HG03354 (cell line): ENCODE measurements at regions not wholly inside any gene's neighbourhood (a gene's known extent, or its start where the extent isn't known, plus 50 kb on each side); places are given as distances from the start of the nearest gene placed in this dataset.

ENCODE experiments used
- ATAC-seq: cut with Tn5 transposase; IDR thresholded peaks from one replicate; pipeline ENCODE4 v1.9.1; 2021; ENCODE audit warnings: mild to moderate bottlenecking; ENCODE audit not compliant: unreplicated experiment, poor library complexity, severe bottlenecking

DNA sequence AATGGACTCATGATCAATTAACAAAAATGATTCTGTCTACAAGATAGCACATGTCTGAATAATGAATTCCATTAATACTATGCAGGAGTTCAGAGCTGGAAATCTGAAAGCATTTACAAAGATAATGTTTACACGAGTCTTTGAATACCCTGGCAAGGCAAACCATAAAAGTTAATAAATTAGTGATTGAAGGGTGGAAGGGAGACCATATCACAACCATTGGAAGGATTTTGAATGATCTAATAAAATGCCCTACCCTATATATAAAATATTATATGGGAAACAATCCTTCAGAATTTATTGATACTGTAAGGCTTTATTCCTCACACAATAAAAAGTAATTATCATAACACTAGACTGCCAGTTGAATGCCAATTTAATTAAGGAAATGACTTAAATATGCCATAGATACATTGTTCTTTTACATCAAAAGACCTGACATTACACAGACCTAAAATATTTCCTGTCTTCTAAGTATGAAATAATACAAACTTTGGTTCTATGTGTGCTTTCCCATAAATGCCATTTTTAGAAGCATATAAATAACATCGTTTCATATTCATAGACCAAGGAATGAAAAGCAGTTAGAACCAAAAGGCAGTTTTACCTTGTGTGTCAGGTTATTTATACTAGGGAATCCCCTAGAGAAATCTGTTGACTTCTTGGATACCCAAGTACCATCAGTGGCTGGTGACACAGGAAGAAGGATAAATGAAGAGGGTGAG, 249.2 kb upstream of the MARCKS start:
- no peak for ATAC-seq

- ATAC-seq, result no peak
Observed at GRCh38 chr6:113610377-113610988, 246.7 kb upstream of the MARCKS start.

GRCh38 chr6:113616701-113617274, 240.4 kb upstream of the MARCKS start:
- no peak for ATAC-seq

DNA sequence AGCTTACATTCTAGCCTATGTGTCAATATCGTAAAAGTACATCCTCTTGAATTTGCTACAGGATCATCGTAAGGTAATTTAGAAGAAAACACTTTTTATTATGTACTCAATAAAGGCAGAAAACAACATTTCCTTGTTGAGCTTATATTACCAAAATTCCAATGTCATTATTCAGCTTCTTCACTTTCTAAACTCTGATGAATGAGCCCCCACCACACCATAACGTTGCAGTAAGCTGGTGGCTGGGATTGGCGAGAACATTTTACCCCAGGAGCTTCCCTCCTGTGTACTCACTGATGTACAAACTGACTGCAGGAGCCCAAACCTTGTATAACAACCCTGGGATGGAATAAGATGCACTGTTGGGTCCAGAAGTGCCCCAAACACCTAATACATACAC, 238.1 kb upstream of the MARCKS start:
- ATAC-seq, result no peak

GRCh38 chr6:113620386-113620785, 236.8 kb upstream of the MARCKS start:
- no peak for ATAC-seq

DNA sequence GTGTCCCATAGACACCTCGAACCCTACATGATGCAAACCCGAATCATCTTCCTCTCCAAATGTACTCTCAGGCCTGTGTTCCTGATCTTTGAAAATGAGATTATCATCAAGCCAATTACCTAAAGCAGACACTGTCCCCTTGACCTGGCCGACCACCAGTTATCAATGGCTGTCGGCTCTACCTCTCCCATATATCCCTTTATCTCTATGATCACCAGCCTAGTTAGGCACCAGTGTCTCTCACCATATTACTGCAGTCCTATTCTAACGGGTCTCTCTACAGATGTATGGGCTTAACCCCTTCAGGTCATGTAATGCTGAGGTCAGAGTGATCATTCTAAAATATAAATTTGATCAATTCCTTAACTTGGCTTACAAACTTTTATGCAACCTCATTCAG, 234.9 kb upstream of the MARCKS start:
- no peak for ATAC-seq

- ATAC-seq, result no peak
Observed at GRCh38 chr6:113623129-113623528, 234.0 kb upstream of the MARCKS start.

DNA sequence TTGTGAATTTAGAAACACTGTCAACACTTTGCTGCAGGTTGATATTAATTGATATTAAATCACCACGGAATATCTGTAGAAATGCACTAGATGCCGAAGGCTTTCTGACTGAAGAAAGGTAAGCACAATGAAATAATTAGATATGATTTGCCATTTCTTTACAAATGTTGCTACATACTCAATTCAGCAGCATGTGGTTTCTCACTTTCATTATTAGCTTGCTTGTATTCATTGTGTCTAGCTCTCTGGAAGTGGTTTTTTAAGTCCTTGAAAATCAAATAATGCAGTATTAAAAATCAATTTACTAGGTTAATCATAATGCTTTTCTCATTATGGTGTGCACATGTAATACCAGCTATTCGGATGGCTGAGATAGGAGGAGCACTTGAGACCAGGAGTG, 231.3 kb upstream of the MARCKS start:
- ATAC-seq, result peak; percentile 41

GRCh38 chr6:113626475-113626874, 230.7 kb upstream of the MARCKS start:
- ATAC-seq, result peak; percentile 26

GRCh38 chr6:113627480-113627879, 229.7 kb upstream of the MARCKS start:
- no peak for ATAC-seq

DNA sequence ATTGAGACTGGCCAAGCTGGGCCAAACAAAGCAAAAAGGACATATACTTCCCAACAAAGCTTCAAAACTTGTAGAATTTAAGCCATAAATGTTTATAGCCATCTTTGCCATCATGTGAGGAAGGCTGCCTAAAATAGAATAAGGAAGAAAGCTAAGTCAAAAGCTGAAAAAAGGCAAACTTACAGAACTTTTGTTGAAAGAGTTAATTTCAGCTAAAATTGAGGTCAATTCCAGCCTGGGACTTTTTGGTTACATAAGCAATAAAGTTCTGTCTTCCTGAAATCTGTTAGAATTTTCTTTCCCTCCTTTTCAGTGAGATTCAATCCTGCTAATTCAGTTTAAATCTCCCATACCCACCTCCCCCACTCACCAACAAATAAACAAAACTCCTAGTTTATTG, 227.9 kb upstream of the MARCKS start:
- no peak for ATAC-seq

GRCh38 chr6:113629975-113630737, 227.0 kb upstream of the MARCKS start:
- ATAC-seq, result peak; percentile 7

GRCh38 chr6:113630738-113631535, 226.2 kb upstream of the MARCKS start:
- peak; percentile 63 for ATAC-seq

DNA sequence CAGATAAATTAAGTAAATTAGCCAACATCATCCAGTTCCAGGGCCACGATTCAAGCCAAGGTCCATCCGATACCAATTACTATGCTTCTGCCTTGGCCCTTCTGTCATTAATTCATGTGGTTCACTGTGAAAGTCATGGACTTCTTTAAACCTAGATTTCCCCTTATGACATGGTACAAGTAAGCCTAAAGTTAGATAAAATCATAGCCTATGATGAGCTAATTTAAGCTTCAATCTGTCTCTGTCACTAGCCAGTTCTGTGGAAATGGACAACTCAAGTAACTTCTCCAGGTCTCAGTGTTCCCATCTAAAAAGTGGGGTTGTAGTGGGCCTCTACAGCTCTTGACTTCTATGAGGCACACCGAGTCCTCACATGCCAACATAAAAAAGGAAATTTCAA, 225.5 kb upstream of the MARCKS start:
- no peak for ATAC-seq

DNA sequence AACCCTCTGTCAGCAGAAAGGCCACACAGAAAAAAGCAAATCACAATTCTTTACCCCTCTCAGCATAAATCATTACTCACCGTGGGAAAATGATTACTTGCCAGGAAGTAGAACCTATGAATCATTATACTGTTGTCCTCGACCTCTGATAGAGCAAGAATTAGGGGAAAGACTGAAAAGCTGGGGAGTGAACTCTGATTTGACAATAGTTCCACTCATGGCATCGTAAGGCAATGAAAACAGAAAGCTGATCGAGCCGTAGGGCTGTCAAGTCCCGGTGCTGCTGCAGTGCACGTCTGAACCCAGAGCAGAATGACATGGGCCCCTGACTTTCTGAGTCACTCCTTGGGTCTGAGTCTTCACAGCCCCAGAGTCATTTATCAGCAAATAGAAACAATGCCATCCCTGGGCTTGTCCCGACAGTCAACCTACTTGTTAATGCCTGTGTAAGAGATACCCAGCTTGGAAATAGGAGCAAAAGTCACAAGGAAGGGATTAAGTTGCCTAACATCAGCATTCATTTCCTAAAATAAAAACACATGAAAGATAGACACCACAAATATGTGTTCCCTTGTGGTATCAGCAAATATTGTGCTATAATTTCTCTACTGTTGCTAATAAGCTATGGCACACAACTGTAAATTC, 224.8 kb upstream of the MARCKS start:
- peak; percentile 50 for ATAC-seq

DNA sequence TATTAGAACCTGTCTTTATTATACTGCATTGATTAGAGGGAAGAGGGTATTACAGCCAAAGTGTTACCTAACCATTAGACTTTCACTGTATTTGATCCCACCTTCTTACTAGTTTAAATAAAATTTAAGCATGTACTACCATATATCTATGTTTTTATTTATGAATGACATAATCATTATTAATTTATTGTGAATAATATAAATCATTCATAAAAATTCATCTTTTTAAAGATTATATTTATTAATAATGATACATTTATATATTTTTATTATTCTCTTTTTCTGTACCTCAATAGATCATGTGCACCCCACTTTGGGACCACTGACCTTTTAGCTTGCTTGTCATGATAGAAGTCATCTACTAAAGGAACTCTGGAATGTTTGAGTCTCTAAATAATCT, 223.5 kb upstream of the MARCKS start:
- ATAC-seq, result no peak

DNA sequence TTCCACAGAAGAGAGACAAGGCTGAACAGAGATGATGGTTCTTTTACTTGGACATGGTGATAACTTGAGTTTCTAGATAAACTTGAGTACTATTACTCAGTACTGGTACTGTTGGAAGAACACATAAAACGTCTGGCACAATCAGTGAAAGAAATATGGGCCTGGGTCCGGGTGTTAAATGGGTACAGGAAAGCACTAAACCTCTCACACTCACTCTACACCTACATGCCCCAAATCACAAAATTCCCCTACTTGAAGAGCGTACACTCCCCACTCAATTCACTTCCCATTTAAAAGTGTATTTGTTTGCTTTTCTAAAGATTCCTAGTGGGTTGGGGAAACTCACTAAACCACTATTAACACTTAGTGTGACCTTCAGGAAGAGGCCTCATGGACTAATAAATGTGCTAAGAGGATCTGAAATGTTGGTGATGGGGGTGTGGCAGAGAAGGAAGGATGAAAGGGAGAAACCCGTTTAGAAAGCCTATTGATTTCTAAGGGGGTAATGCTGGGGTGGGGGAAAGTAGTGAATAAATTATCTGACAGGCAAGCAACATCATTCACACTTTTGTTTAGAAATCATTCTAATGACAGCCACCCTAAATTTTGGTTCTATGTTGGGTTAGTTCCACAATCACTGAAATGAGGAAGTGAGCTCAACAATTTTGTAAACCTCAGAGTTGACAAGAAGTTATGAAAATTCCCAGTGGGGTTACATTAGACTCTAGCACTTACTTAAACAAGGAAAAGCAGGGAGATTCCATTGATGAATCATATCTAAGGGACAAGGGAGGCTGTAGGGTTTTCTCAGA, 222.6 kb upstream of the MARCKS start:
- peak; percentile 17 for ATAC-seq

DNA sequence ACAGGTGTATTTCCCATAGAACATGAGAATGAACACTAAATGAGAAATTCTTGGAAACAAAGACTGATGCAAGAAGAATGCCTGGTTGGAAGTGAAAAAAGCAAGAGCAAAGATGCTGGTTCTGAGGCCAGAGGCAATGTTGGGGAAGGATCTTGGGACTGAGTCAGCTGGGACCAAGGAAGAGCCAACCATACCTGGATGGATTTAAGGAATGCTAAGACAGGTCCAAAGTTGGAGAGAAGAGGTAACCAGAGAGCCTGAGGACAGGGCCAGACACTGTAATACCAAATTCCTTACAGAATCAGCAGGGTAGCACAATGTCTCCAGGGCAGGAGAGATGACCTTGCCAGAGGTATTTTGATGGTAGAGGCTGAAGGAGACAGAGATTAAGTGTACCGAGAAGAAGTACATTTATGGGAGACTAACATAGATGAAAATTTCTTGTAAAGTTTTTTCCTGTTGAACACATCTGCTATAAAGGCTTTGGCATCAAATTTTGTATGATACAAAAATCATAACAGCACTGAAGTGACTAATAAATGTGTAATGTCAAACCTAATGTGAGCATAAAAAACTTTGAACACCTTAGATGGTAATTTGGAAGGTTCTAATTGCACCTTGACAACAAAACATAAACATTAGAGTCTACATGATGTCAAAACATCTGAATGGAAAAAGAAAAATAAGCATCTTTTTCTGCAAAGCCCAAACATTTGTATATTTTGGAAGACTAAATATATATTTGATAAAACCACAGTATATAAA, 221.7 kb upstream of the MARCKS start:
- peak; percentile 6 for ATAC-seq
